ENCODE measurements at regions not wholly inside any gene's neighbourhood (a gene's known extent, or its start where the extent isn't known, plus 50 kb on each side); places are given as distances from the start of the nearest gene placed in this dataset.

- TF ChIP-seq CTCF (conservative IDR thresholded peaks at IDR 0.05; ENCODE audit: low read length): no peak
- no peak for TF ChIP-seq EZH2phosphoT487 (IDR thresholded peaks at IDR 0.05; ENCODE audit: borderline replicate concordance)
Measured at GRCh38 chr7:46968003-46968402, 613.9 kb downstream of the TNS3 start.
